Fibroblast of upper back skin (primary cell): ENCODE measurements at regions not wholly inside any gene's neighbourhood (a gene's known extent, or its start where the extent isn't known, plus 50 kb on each side); places are given as distances from the start of the nearest gene placed in this dataset.
"Not testable (repeated sequence)": the region's sequence is repeated elsewhere in the genome, so short reads cannot be mapped to it uniquely, and the experiment has no call there.

Source experiments
- DNase-seq: peaks from one replicate; pipeline ENCODE4 v3.0.0-alpha.2; 2013

DNA sequence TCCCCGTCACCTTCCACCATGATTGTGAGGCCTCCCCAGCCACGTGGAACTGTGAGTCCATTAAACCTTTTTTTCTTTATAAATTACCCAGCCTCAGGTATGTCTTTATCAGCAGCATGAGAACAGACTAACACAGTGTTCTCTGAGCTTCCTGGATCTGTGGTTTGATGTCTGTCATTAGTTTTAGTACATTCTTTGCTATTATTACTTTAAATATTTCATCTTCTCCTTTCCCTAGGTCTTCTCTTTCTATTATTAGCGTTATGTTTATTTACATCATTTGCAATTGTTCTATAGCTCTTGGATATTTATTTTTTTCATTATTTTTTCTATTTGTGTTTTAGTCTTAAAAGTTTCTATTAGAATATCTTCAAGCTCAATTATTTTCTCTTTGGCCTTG lies 1293.4 kb downstream of the GATA3 start:
- not testable (repeated sequence) for DNase-seq

DNA sequence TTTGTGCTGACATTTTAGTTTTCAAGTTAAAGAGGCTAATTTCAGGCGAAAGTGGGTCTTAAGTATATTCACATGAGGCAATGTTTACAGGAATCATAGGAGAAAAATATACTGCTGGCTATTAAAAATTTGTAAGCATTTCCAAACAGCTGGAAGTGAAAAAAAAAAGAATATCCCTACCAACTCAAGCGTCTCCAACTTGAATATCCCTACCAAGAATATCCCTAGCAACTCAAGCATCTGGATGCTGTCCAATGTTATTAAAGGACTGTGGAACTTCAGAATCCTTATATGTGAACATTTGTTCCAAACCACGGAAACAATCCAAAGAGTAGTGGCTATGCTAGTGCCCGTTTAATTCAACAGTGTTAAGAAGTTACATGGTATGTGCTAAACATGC lies 1303.0 kb downstream of the GATA3 start:
- DNase-seq = no peak

DNA sequence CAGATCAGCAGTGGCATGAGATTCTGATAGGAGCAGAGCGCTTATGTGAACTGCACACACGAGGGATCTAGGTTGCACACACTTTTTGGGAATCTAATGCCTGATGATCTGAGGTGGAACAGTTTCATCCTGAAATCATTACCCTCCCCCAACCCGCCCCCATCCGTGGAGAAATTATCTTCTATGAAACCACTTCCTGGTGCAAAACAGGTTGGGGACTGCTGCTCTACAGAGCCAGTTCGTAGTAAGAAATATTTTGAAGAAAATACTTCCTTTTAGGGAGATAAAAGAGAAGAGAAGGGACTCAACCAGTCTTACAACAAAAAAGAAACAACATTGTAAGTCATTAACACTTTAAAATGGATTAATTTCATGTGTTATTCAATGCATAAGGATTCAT lies 1308.2 kb downstream of the GATA3 start:
- no peak for DNase-seq

DNA sequence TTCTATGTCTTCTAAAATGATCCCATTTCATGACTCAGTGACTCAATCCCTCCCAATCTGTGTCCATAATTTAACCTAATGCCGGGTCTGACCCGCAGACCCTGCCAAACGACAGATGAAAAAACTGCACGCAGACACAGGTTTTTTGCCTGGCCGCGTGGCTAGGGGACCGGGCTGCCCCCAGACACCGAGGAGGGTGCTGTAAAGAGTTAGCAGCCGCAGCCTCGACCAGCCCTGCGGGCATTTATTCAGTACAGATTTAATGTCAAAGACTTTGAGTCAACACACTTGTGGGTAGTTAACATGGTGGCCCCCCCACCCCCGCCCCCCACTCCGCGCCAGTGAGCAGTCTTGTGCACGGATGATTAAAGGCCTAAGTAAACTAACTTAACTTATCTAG lies 1324.7 kb downstream of the GATA3 start:
- DNase-seq = no peak

DNA sequence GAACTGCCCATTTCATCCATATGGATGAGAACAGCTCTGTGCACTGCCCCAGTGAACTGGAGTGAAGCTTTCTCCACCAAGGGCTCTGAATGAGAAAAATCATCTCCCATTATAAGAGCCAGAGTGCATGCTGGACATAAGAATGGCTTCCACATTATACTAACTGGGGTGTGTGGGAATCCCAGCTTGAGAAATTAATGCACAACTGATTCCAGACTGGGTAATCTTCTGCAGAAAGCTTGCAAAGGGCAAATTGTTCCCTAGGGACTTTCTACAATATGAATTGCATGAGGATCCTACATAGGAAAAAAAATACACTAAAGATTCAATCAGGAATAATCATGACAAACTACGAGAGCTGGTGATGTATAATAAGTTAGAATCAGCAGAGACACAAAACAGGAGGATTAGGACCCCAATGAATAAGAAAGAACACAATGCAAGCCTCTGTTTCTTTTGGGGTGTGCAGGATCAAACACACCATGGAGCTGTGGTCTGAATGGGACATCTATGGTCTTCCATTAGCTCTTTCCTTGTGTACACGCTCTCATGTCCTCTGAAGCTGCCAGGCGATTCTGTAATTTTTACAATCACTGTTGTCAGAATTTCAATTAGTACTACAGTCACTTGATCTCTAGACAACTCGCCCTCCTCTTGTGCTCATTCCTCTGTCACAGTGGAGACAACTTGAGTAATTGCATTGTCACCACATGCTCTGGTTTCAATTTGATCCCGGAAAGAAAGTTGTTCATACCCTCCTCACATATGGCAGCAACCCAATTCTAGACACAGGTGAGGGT lies 1327.4 kb downstream of the GATA3 start:
- DNase-seq = no peak

DNA sequence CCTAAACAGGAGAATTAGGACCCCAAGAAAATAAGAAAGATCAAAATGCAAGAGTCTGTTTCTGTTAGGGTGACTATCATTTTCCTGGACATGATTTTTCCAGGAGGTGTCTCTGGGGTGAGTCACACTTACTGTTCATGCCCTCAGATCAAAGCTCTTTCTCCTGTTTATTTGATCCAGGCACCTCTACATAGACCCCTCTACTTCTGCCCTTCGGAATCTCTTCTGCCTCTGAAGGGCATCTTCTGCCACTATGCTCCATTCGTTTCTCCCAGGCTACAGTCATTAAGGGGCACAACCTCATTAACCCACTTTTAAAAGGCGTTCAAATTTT lies 1328.0 kb downstream of the GATA3 start:
- no peak for DNase-seq

DNA sequence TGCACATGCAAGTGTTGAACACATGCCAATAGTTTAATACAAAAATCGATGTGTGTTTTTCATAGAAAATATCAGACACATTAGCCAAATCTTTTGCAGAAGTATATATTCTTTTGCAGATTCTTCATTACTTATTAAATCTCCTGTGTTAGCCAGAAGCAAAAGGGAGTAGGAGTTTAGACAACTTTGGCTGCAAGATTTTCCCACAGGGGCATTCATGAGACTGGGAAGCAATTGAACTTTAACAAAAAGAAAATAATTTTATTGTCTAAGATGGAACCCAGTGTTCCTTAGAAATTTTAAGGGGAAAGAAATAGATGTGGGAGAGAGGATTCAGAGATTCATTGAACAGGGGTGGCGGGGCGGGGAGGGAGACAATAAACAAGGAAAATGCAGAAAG lies 1336.0 kb downstream of the GATA3 start:
- no peak for DNase-seq

DNA sequence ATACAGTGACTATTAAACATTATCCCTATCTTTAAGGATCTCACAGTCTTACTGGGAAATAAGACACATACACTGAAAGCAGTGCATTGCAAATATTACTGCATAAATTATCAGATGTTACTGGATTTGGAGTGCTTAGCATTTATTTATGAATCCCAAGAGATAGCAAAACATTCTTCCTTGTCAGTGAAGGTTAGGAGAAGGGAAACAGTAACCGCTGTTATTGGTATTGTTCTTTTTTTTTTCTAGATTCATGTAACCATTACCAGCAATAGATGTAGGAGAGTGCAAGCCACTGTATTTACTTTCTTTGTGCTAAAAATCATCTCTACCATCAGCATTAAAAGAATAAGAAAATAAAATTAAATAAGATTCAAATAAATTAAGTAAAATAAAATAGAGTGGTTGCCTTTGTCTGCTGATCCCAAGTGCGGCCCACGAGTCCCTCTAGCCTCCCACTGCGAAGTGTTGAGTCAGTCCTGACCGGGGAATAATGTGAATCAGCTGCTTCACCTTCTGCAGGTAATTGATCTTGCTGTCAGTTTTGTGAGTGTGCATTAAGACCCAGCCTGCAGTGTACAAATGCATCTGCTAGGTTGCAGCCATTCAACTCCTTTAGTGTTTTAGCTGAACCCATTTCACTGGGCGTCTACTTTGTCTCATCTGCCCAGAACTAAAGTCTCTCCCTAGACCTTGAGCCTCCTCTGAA lies 1344.9 kb downstream of the GATA3 start:
- no peak for DNase-seq

DNA sequence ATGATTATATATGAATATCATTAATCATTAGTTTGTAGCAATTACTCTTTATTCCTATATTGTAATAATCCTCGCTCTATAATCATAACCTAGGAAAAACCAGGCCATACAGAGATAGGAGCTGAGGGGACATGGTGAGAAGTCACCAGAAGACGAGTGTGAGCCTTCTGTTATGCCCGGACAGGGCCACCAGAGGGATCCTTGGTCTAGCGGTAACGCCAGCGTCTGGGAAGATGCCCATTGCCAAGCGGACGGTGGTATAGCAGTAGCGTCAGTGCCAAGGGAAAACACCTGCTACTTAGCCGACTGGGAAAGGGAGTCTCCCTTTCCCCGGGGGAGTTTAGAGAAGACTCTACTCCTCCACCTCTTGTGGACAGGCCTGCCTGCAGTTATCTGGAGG lies 1347.6 kb downstream of the GATA3 start:
- DNase-seq = not testable (repeated sequence)

DNA sequence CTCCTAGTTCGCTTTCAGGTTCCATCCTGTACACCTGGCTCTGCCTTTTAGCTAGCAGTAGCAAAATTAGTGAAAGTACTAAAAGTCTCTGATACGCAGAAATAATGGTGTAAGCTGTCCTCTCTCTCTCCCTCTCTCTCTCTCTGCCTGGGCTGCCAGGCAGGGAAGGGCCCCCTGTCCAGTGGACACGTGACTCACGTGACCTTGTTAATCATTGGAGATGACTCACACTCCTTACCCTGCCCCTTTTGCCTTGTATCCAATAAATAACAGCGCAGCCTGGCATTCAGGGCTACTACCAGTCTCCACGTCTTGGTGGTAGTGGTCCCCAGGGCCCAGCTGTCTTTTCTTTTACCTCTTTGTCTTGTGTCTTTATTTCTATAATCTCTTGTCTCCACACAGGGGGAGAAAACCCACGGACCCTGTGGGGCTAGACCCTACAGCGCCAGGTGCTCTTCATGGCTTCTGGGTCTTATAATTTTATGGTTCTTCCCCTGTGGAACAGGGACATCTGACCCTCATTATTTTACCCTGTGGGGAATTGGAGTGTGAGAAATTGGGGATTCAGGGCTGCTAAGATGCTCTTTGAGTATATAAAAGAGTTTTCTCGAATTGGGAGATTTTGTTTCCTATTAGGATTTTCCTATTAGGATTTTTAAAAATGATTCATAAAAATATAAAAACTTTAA lies 1348.2 kb downstream of the GATA3 start:
- not testable (repeated sequence) for DNase-seq

DNA sequence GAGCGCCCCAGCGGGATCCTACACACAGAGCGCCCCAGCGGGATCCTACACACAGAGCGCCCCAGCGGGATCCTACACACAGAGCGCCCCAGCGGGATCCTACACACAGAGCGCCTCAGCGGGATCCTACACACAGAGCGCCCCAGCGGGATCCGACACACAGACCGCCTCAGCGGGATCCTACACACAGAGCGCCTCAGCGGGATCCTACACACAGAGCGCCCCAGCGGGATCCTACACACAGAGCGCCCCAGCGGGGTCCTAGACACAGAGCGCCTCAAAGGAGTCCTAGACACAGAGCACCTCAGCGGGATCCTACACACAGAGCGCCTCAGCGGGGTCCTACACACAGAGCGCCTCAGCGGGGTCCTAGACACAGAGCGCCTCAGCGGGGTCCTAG lies 1352.7 kb downstream of the GATA3 start:
- DNase-seq = not testable (repeated sequence)

DNA sequence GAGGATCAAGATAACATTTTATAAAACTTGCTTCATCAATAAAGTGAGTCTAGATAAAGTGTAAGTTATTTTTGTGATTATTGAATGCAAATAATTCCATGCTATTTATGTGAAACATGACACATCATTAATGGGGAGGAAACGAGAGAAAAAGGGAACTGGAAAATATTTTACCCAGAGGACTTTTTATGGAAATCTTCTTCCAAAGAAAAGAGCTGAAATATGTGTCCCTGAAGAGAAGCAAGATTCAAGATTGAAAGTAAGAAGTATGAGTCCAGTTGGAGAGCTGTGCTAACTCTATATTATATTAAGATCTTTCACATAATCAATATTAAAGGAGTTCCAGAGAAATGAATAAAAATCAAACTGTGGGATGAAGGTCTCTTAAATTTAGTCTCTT lies 1361.8 kb downstream of the GATA3 start:
- no peak for DNase-seq

DNA sequence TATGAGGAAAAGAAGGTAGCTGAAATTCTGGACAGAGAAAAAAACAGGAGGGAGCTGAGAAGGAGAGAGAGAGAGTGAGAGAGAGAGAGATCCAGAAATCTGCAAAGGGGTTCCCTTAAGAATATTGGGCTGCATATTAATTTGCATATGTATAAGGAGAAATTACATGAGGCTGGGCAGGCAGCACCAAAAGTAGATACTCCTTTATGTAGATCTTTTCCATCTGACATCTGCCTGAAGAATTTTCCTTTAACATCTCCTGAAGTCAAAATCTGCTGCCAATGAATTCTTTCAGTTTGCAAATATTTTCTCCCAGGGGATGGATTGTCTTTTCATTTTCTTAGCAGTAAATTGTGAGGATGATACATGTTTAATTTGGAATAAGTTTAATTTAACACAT lies 1365.3 kb downstream of the GATA3 start:
- DNase-seq = no peak

DNA sequence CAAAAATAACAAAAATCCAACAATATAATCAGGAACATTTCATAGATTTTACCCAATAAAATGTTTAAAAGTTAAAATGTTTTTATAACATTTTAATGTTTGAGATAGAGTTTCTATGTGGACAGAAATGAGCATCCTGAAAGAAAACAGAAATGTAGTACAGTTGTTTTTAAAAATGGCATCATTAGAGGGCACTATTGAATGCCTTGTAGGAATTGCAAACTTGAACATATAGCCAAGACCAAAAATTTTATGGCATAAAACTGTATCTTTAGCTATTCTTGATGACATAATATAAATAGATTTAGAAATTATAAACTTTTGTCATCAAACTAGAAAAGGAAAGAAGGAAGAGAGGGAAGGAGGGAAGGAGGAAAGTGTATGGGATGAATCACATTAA lies 1372.7 kb downstream of the GATA3 start:
- no peak for DNase-seq

DNA sequence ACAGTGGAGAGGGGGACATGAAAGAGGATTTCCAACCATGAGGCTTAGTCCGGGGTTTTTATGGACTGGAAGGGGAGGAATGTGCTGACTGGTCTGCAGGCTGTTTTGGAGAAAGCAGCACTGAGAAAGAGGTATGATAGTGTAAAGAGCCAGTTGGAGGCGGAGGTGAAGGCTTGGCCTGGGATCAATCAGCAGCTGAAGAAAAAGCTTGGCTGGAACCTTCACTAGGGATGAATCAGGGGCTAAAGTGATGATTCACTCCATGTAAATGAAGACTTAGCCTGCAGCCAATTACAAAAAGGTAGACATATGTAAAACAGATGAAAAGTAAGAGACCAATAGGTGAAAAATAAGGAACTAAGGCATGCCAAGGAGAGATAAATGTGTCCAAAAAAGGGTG lies 1382.6 kb downstream of the GATA3 start:
- peak; percentile 60 for DNase-seq

DNA sequence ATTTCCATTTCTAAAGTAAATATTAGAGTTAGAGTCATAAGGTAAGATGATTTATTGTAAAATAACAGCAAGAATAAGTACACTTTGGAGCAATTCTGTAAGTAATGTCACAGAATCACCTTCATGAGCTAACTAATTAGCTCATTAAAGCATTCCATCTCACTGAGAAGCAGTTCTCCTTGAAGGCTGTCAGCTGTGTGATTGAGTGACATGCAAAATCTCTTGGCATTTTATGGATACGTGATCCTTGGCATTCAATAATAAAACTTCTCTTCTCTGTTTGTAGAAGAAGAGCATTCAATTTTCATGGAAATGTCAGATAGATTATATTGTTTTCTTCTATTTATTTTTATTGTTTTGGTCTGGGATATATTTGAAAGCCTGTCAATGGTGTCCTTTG lies 1389.3 kb downstream of the GATA3 start:
- DNase-seq = no peak

DNA sequence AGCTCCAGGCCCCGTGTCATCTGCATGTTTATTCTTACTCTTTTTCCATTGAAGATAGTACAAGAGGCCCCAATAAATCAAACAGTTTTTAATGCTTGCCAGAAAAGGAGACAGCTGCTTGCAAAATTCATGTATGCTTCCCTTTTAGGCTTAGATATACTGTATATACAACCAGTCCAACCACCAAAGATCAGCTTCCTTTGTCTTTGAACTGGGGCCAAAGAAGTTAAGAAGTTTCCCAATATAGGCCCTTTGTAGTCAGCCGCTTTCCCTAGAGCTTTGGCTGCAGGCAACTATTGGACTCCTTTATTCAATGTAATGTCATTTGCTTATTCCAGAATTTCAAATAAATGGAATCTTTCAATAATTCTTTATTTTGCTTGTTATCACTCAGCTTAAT lies 1395.0 kb downstream of the GATA3 start:
- no peak for DNase-seq

DNA sequence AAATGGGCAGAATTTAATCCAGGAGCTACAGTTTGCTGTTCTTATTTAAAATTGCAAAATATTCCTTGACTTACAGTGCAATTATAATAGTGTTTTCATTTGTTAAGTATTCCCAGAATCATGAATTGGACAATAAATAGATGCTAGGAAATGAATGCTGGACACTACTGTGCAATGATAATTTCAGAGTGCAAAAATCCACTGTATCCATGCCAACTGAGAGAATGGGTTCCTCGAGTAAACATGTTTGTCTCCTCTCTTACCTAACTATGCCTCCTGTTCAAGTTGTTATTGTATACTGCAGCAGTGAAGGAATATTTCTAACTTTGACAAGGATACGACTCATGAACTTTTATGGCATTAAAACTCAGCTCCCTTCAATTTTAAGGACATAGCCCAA lies 1396.3 kb downstream of the GATA3 start:
- DNase-seq = no peak

DNA sequence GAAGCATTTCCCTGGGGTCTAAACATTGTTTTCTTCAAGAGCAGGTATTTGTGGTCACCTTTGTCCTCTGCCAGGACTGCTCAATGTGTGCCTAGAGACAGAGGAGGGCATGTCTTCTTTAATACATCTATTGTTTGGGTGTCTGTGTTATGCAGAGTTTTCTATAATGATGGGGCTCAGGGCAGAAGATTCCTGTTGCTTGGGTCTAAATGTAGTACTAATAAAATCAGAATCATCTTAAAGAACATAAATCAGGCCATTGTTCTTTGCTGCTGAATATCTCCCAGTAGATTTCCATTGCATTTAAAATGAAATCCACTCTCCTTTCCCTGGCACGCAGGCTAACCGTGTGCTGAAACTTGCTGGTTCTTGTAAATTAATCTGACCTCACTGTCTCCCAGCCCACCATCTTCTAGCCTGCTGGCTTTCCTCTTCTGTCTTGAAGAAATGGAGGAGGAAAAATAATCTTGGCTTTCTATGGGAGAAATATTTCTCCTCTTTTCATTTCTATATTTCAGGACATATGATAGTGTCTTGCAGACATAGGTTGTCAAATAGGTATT lies 1396.8 kb downstream of the GATA3 start:
- DNase-seq = no peak

DNA sequence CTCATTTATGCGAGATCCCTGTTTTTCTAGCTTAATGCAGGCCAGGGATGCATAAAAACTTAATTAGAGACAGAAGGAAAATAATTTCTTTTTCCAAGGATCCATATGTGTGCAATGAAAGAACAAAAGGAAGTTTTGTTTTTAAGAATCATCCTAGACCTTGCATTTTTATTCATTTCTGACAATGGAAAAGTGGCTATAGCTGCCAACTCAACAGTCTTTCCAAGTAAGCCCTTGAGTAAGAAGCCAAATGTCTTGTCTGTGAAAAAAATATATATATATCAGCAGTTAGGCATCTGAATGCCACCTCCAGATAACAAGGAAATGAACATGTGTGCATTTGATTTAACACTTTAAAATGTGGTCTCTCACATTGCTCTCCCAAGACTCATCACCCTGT lies 1397.6 kb downstream of the GATA3 start:
- DNase-seq = no peak

DNA sequence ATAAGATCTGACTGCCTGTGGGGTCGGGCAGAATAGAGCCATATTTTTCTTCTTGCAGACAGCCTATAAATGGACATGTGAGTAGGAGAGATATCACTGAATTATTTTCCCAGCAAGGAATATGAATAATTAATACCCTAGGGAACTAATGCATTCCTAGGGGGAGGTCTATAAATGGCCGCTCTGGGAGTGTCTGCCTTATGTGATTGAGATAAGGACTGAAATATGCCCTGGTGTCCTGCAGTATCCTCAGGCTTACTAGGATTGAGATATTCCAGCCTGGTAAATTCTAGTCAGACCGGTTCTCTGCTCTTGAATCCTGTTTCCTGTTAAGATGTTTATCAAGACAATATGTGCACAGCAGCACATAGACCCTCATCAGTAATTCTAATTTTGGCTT lies 1399.4 kb downstream of the GATA3 start:
- DNase-seq = not testable (repeated sequence)

DNA sequence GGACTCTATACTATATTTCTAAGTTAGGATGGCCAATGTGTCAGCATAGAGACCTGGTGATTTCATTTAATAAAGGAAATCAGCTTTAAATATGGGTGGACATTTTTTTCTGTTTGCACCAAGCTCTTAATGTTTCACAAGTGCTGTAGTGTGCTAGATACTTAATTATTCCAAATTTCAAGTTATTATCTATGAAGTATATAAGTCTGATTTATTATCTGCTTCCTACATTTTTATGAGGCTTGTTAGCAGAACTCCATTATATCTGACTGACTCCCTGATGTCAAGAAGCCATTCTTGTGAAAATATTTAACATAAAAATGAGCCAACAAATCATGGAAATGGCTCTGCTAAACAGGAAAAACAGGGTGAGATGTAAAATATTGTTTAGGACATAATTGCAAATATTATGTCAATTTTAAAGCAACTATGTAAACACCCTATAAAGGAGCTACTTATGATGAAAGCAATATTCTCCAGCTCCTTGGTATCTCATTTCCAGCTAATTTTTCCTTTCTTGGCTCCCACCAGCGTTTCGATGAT lies 1415.2 kb downstream of the GATA3 start:
- DNase-seq = no peak

DNA sequence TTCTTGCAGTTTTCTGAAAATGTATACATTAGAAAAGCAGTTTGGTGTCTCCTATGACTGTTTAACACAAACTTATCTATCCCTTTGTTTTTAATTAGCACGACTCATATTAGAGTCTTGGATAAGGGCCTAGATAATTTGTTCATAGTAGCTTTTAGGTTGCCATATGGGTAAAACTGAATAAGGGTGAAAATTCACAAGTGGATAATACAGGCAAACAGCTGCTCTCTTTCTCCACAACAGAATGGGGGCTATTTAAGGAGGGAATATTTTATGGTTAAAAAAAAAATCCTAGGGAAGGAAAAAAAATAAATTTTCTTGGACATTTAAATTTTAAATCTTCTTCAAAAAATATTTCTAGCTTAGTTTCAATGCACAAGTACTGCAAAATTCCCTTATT lies 1416.1 kb downstream of the GATA3 start:
- DNase-seq = no peak

DNA sequence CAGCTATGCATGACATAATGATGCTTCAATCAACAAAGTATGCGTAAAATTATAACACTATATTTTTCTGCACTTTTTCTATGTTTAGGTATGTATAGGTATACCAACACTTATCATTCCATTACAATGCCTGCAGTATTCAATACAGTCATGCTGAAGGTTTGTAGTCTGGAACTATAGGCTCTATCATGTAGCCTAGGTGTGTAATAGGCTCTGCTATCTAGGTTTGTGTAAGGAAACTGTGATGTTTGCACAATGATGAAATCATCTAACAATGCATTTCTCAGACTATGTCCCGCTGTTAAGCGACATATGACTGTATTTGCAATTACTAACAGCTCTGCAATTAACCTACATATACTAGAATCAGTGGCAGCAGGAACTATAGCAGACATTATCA lies 1447.5 kb downstream of the GATA3 start:
- DNase-seq = no peak
